T-helper 1 cell (primary cell): ENCODE measurements at regions not wholly inside any gene's neighbourhood (a gene's known extent, or its start where the extent isn't known, plus 50 kb on each side); places are given as distances from the start of the nearest gene placed in this dataset.
"Not testable (repeated sequence)": the region's sequence is repeated elsewhere in the genome, so short reads cannot be mapped to it uniquely, and the experiment has no call there.

Experiments
- DNase-seq, 5 donors: peaks; one replicate each; pipeline ENCODE4 v3.0.0-alpha.2; 2012 to 2020

DNA sequence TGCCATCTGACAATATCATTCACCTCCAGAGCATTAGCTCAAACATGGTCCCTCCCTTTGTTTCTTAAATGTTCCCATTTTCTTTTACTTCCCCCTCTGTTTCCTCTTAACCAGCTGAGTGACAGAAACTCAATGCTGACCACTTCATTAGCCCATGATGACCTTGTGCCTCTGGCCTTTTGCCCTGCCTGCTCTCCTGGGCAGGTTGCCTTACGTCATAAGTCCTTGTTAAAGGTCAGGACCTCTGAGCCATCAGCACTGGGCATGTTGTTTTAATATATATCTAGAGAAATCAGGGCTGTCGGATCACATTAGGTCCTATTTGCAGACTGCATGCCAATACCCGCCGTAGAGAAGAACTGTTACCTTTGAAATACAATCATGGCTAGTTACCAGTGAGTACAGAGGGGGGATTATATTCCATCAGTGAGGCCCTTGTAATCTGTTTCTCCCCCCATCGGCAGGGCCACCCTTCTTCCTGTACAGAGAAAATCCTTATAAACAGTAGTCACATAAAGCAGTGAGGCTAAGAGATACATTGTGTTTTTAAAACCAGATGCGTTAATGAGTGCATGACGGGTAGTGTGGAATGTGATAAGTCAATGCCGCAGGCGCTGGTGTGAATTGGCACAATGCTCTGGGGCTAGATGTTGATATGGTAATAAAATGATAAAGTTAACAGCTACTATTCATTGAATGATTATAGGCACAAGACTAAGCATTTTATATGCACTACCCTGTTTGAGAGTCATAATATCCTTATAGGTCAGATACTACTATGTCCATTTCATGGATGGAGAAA is 94.3 kb upstream of the ZFHX3 start:
- DNase-seq = no peak

DNA sequence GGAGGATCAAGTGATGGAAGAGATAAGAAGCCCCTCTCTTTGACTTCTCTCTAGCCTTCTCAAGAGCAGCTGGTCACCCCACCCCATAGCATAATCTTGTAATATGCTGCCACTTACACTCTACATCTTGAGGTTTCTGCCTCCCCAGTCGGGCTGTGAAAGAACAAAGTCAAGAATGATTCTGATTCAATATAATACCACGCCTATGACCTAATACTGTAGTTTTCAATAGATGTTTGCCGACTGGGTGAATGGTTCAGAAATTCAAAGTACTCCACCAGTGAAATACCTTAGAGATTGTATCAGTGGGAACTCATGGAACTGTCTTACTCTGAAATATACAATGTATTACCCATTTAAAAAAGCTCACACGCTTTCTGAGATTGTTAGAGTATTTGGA is 93.0 kb upstream of the ZFHX3 start:
- DNase-seq = no peak

DNA sequence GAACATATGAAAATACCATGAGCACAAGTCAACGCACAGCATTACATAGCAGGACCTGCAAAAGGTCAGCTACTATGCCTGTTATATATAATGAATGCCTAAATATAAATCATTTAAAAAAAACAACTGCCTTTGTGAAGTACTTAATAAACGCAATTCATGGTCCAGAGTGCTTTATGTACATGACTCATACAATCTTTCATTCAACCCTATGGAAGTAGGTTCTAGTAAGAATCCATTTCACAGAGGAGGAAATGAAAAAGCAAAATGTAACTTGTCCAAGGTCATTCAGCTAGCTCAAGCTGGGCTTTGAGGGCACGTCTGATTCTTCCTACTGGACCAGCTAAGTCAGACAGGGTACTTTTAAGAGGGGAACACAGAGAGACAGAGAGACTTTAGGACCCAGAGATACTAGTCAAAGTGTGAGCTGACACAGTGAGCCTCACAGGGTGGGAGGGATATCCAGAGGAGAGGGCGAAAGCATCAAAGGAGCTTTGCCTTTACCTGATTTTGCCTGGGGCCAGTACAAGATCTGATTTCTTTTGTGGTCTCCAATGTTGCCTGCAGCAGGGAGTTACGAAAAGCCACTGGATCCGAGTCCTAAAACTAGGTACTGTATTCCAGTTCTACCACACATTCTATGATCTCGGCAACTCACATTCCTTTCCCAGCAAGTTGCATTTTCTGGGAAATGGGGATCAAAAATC is 83.4 kb upstream of the ZFHX3 start:
- no peak for DNase-seq

DNA sequence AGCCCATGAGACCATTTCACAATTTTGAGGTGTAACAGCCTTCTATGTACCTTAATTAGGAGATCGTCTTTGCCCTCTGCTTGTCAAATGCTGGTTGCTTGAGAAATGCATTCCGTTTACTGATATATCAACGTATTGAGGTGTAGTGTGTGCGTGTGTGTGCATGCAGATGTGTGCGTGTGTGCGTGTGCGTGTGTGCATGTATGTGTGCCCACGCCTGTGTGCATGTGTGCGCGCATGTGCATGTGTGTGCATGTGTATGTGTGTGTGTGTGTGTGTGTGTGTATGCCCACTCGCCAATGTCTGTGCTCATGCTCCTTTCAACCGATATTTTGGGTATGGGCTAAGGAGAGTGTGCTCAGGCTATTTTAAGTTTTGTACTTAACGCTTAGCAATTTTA is 81.5 kb upstream of the ZFHX3 start:
- DNase-seq = no peak

DNA sequence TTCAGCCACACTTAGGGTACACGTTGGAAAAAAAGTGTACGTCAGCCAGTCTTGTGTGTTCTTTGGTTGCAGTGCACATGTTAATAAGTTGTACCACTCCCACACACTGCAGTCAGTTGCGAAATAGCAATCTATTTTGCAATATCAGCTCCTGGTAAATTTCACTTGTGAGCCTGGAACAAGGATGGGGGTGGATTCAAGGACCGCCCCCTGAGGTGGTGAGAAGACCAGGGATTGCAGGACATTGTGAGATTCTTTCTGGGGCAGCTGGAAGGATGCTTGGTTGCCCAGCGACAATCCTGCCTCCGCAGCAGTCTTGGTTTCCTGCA is 78.6 kb upstream of the ZFHX3 start:
- no peak for DNase-seq

DNA sequence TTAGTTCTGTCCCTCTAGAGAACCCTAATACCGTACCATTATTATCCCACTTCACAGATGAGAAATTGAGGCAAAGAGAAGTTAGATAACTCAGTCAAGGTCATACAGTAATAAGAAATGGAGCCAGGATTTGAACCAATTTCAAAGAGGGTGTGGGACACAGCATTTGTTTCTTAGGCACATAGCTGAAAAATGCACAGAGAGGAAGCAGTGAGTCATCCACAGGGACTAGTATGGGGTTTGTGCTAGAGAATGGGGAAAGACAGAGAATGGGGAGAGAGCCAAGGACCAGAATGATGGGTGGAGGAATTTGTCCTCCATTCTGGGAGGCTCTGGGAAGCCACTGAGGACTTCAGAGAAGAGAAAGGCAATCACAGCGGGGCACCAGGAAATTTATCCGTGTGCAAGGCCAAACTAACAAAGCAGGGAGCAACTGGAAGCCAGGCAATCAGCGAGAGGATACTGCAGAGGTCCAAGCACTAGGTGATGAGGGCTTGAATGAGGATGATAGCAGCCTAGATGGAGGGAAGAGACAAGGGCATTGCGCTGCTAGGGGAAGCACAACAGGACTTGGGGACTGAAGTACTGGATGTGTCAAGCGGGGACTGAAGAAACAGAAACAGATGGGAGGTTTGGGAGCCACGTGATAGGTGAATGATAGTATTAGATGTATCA is 78.1 kb upstream of the ZFHX3 start:
- no peak for DNase-seq

DNA sequence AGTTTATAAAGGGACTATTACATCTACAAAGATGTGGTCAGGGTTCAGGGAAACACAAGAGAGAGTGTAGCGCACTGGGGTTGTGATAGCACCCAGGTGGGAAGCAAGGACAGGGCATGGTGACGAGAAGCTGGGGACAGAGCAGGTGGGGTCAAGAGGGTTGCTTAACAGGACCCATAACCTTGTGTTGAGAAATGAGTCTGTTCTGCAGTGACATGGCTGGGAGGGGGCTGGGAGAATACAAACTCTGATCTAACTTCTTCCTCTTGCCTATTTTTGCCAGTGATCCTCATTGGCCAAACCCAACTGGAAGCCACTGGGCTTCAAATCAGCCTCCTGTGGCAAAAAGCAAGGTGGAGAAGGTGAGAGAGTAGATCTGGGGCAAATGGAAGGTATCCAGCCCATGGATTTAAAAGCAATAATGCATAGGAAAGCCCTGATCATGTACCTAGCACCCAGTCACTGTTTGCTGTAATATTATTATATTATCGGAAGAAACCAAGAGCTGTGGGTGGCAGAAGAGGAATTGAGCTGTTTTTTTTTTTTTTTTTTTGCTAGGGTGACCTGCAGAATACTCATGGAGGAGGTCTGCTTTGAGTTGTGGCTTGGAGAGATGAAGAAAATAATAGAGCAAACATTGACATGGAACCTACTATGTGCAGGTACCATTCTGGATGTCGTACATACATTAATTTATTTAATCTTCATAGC is 76.9 kb upstream of the ZFHX3 start:
- DNase-seq = no peak

DNA sequence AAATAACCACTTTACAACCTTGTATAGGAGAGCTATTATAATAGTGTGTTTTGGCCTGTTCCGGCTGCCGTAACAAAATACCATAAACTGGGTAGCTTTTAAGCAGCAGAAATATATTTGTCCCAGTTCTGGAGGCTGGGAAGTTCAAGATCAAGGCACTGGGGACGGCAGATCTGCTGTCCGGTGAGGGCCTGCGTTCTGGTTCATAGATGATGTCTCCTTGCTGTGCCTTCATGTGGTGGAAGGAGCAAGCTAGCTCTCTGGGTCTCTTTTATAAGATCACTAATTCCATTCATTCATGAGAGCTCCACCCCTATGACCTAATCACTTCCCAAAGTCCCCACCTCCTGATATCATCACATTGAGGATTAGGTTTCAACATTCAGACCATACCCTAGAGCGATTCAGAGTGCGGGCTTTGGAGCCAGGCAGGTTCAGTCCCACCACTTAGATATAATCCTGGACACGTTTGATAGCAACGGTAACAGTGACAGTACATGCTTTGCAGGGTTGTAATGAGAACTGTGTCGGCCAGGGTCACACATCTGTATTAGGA is 76.2 kb upstream of the ZFHX3 start:
- DNase-seq = no peak

DNA sequence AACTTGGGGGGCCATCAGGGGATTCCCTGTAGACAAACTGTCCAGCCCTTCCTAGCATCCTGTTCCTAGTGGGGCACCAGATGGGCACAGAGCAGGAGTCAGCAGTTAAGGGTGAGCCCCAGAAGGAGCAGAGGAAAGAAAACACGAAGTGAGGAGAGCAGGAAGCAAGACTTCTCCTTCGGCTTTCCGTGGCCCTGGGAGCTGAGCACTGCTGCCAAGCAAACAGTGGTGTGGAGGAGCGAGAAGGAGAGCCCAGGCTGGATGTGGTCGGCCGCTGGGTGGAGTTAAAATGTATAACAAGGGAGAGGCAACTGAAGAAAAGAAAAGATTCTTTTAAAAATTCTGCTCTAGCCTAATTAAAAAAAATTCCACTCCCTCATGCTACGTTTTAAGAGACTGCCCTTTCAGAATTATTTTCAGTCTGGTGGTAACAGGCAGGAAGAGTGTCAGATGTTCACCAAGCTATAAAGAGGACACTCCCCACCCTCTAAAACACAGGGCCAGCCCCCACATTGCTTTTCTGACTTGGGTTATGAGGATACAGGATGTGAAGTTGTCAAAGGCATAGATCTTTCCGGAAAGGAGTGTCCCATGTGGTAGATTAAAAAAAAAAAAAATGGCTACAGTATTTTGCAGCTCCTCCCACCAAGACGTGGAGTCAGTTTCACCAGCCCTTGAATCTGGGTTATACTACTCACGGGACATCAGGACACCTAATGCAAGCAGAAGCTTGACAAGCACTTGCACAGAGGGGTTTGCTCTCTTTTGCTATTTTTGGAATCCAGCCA is 74.9 kb upstream of the ZFHX3 start:
- peak in 1 of 5 donors; percentile 32 for DNase-seq

DNA sequence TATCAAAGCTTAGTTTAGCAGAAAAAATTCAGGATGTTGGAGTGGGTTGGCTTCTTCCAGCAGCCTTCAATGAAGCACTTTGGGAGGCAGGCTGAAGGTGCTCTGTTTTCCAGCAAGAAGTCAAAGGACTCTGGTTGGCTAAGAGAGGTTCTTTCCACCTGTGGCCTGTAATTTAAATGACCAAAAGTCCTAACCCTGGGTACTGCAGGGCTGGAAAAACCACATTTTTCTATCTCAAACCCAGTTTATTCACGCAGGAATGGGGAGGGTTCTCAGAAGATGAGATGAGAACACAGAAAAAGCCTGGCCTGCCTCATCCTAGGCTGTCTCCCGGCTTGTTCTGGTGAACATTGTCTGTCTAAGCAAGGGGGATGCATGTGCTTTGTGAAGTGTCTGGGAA is 68.6 kb upstream of the ZFHX3 start:
- DNase-seq = no peak

DNA sequence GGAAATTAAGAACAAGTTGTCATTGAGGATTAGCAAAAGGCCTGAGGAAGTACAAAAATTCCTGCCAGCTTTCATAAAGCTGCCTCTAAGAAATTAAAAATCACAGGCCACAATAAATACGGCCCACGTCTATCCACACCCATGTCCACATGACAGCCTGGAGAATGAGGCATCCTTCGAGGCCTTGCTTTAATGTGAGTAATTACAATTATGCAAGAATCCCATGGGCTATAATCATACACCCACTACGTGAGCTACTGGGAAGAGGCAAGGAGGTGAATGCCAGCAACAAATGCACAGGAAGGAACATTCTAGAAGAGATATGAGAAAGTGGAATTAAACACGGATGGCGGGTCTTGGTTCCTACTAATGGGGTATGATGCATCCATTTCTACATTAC is 65.4 kb upstream of the ZFHX3 start:
- no peak for DNase-seq

DNA sequence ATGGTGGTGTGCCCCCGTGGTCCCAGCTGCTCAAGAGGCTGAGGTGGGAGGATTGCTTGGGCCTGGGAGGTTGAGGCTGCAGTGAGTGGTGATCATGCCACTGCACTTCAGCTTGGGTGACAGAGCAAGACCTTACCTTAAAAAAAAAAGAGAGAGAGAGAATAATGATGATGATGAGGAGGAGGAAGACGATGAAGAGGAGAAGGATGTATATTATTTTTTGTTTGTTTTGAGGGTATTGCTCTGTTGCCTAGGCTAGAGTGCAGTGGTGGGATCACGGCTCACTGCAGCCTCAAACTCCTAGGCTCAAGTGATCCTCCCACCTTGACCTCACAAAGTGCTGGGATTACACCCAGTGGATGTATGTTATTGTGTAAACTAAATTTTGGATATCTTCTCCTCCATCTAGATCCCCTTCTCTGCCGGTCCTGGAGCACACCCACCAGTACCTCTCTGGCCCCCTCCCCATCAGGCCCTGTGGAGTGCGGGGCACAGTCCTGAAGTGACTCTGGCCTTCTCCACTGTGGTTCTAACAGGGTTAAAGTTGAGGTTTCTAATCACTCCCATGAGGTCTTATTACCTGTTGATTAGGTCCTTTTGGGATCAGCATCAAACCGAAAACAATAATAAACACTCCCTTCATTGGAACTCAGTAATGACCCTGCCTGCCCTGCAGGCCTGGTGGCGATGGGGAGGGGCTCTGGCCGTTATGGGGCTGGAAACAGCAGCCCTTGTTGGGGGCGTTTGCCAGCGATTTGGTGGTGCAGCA is 60.5 kb upstream of the ZFHX3 start:
- DNase-seq = no peak

DNA sequence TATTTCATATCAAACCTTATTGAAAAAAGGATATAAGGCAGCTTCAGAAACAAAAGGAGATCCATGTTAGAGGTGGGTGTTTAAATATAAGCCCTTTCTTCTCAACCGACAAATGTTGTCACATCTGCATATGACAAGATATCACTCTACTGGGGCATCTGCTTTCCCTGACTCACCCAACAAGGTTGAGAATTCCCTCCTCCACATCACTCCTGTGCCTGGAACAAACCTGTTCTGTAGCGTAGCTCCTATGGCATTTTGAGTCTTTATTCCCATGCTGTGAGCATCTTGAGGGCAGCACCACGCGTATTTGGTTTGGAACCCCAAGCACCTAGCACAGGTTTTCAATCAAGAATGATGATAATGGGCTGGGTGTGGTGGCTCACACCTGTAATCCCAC is 59.4 kb upstream of the ZFHX3 start:
- no peak for DNase-seq

DNA sequence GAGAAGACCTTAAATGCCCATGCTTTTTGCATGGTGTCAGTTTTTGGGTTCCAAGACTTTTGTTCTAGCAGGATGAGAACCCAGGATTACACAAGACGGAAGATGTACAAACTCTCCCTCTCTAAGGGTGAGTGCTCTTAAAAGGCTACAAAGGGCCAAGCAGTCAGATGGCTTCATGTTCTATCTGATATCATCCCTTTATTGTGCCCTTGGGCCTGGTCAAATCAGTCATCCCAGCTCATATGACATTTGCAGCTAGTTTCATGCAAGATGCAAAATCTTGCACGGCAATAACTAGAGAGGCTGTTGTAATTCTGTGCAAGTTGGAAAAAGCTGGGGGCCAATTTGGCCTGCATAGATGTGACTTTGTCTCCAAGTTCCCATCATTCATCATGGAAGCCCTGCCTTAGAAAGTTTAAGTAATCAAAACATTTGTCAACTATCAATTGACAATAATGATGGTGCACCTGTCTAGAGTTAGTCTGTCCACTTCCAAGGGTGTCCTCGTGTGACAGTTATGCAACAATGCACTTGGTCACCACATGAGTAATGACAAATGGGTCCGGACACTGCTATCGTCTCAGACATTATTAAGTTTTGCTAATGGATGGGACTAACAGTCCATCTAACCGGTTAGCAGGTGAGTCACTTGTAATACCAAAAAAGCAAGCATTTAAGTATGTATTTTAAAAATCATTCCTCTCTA is 58.6 kb upstream of the ZFHX3 start:
- DNase-seq = no peak

DNA sequence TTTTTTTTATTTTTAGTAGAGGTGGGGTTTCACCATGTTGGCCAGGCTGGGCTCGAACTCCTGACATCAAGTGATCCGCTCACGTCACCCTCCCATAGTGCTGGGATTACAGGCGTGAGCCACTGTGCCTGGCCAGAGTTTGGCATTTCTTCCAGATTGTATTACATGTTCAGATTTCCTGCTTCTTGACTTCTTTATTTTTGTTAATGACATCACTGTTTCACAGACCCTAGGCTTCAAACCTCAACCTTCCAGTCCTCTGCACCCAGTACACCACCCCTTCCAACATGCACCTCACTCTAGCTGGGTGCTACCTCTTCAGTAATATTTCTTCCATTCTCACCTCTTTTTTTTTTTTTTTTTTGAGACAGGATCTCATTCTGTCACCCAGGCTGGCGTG is 53.6 kb upstream of the ZFHX3 start:
- DNase-seq = no peak

DNA sequence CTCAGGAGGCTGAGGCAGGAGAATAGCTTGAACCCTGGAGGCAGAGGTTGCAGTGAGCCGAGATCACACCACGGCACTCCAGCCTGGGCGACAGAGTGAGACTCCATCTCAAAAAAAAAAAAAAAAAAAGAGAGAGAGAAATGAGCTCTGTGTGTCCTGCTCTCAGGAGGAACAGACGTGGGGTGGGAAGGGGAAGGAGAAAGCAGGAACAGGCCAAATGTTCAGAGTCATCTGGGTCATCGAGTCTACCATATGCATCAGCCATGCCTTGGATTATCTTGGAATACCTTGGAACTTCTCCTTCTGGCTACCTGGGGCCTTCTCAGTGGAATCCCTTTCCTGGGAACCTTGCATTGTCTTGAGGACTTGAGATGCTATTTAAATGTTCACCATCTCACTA is 51.7 kb upstream of the ZFHX3 start:
- not testable (repeated sequence) for DNase-seq
